ENCODE measurements at regions not wholly inside any gene's neighbourhood (a gene's known extent, or its start where the extent isn't known, plus 50 kb on each side); places are given as distances from the start of the nearest gene placed in this dataset.

DNA sequence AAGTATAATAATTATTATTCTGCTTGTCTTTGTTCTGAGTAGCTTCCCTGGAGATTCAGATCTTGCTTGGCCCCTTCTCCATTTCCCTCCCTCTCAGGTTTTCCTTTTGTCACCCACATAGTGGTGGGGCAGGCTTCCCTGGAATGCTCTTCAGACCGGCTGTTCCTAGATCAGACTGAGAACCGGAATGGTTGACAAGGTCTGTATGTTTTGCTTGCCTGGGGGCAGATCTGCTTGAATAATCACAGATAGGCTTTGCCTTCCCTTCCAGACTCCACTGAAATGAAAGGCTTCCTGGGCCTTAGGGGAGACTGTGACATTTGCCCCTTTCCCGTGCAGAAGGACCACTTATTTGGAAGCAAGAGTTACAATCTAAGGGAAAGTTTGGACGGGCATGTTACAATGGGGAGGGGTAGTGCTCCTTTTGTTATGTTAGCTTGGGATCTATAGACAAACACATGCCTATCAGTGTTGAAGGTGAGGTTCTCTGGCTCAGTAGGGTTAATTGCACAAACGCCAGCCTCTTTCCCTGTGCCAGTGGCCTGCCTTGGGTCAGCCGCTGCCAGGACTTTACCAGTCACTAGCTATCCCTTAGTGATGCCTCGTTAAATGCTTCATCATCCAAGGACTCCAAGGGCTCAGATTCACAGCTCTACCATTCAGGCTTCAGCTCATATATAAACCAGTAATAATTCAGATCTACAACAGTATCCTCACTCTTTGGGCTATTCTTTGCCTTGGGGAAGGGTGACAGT, 178.6 kb downstream of the SNAPC1 start:
- TF ChIP-seq, protein P1, sequence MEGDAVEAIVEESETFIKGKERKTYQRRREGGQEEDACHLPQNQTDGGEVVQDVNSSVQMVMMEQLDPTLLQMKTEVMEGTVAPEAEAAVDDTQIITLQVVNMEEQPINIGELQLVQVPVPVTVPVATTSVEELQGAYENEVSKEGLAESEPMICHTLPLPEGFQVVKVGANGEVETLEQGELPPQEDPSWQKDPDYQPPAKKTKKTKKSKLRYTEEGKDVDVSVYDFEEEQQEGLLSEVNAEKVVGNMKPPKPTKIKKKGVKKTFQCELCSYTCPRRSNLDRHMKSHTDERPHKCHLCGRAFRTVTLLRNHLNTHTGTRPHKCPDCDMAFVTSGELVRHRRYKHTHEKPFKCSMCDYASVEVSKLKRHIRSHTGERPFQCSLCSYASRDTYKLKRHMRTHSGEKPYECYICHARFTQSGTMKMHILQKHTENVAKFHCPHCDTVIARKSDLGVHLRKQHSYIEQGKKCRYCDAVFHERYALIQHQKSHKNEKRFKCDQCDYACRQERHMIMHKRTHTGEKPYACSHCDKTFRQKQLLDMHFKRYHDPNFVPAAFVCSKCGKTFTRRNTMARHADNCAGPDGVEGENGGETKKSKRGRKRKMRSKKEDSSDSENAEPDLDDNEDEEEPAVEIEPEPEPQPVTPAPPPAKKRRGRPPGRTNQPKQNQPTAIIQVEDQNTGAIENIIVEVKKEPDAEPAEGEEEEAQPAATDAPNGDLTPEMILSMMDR (optimal IDR thresholded peaks at IDR 0.05 in 1 of 3, IDR thresholded peaks at IDR 0.05 in 1 of 3, conservative IDR thresholded peaks at IDR 0.05 in 1 of 3; ENCODE audit: extremely low read depth in 1 of 3, insufficient read depth in 2 of 3, low read length in 3 of 3), result no peak
- TF ChIP-seq EZH2 (IDR thresholded peaks at IDR 0.05; ENCODE audit: low read length), result no peak

All from keratinocyte (primary cell).